Left lung (tissue), 4 donors: ENCODE measurements at regions not wholly inside any gene's neighbourhood (a gene's known extent, or its start where the extent isn't known, plus 50 kb on each side); places are given as distances from the start of the nearest gene placed in this dataset.
A peak's percentile ranks its signal among the peaks of the same experiment; 100 is the strongest.

Experiments
- ATAC-seq: fragments of 200-7000 bp; cut with Tn5 transposase; one replicate; pipeline ENCODE4 v1.9.1; 2020; ENCODE audit warnings: moderate library complexity
- DNase-seq, 4 donors: peaks; one replicate each; pipeline ENCODE4 v3.0.0-alpha.2; 2013 to 2020
- H3K27ac ChIP-seq, 2 donors: fragments of 200-600 bp; sonication (generic) in 1 of 2; one replicate each; pipeline versions ENCODE4 v1.5.0 to v1.8.0; 2020 to 2021
- H3K27me3 ChIP-seq, 2 donors: fragments of 200-600 bp; sonication (generic) in 1 of 2; one replicate each; pipeline versions ENCODE4 v1.5.0 to v1.8.0; 2020 to 2021
- H3K36me3 ChIP-seq, 2 donors: fragments of 200-600 bp; sonication (generic) in 1 of 2; one replicate each; pipeline versions ENCODE4 v1.5.0 to v1.8.0; 2020 to 2021
- H3K4me1 ChIP-seq, 2 donors: fragments of 200-600 bp; one replicate each; pipeline ENCODE4 v1.8.0; 2021
- H3K4me3 ChIP-seq, 2 donors: fragments of 200-600 bp; sonication (generic) in 1 of 2; one replicate each; pipeline versions ENCODE4 v1.5.0 to v1.8.0; 2020 to 2021; ENCODE audit warnings: mild to moderate bottlenecking in 1 of 2
- H3K9me3 ChIP-seq, 2 donors: fragments of 200-600 bp; sonication (generic) in 1 of 2; one replicate each; pipeline versions ENCODE4 v1.5.0 to v1.8.0; 2020 to 2021
- CTCF ChIP-seq, 2 donors: fragments of 200-600 bp; sonication (generic) in 1 of 2; IDR thresholded peaks; one replicate each; pipeline versions ENCODE4 v1.5.0 to v1.8.0; 2021; ENCODE audit warnings: antibody characterized with exemption in 2 of 2
- intact Hi-C, 2 donors: fragments of 100-400 bp; cut with DNase I; formaldehyde crosslinking; loops; one replicate each; pipeline versions ENCODE4 v1.11.2 to v1.14.2; 2022
- donor health status: DM: no; HTN: yes; CAD: no.
- donor health status: DM: no; HTN: no; CAD: no.

DNA sequence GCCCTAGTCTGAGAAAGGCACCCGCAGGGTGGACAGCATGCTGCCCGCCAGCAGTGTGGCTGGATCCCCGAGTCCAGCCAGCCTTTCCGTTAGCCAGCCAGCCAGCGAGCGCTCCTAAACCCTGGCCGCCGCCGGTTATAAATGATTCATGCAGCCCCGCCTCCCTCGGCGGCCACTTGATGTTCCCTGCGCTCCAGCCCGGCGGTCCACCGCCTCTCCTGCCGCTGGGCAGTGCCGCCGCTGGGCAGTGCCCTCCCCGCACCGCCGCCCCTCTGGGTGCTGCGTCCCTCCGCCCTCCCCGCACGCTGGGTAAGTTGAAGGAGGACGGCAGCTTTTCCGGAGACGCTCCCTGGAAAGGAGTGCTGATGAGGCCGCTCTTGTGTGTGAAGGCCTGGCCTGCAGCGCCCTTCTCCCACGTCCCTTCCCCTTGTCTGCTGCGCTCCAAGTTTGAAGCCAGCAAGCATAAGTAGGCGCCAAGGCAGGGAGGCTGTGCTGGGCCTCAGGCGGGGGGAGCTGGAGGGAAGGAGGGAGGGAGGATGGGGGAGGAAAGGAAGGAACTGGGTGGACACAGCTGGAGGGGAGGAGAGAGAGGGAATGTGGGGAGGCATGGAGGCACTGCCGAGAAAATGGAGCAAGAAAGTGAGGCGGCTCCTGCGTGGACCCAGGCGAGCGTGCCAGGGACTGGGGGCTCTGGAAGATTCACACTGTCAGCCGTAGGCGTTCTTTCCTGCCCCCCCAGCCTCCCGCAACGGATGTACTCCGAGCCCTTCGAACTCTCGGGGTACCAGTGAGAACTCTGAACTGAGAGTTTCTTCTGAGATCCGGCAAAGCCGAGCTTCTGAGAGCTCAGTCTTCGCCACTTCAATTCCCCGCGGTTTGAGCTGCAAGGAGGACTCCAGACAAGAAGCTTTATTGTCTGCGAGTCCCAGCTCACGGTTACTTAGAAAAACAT lies 131.9 kb downstream of the GLI2 start:
- Histone ChIP-seq H3K36me3 (no peaks in the 10 kb centered on the region), H3K4me1 (peaks cover 6 to 8% of the 10 kb centered on the region in 2 donors), H3K27ac (peak overlapping the region; percentile 53 to 77), H3K9me3 (no peaks in the 10 kb centered on the region), H3K27me3 (peaks cover 0 to 56% of the 10 kb centered on the region in 2 donors), H3K4me3 (peak overlapping the region; percentile 5 to 14)
- ATAC-seq, result peak; percentile 89
- peak; percentile 73 to 93 (median 87) for DNase-seq
- TF ChIP-seq CTCF (IDR thresholded peaks at IDR 0.05), result no peak
- intact Hi-C loops, result no loop called here

DNA sequence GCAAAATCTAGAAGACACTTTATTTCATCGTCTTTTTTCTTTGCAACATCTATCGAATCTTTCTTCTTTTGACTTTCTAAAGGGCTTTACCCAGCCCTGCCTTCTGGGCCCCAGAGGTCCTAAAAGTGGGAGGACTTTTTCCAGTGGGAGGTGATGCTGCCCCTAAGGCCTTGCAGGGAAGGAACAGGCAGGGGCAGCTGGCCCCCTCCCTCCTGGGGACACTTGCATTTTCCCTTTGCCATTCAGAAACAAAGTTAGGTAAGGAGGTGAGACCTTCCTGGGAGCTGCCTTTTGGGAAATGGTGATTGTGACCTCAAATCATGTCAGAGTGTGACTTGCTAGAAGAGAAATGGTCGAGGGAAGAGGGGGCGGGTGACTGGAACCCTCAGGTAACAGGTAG lies 132.7 kb downstream of the GLI2 start:
- DNase-seq, result peak in 1 of 4 donors; percentile 5
- H3K4me1 ChIP-seq, result peaks cover 6 to 8% of the 10 kb centered on the region in 2 donors
- peaks cover 0 to 59% of the 10 kb centered on the region in 2 donors for H3K27me3 ChIP-seq
- intact Hi-C loops, result no loop called here
- no peaks in the 10 kb centered on the region for H3K9me3 ChIP-seq
- TF ChIP-seq CTCF (IDR thresholded peaks at IDR 0.05), result no peak
- no peak for ATAC-seq
- no peaks in the 10 kb centered on the region for H3K36me3 ChIP-seq
- peak overlapping the region in 1 of 2 donors; percentile 14 for H3K4me3 ChIP-seq
- peak overlapping the region; percentile 53 to 77 for H3K27ac ChIP-seq

- TF ChIP-seq CTCF (IDR thresholded peaks at IDR 0.05), result no peak
- intact Hi-C loops, result no loop called here
Measured at GRCh38 chr2:120869036-120869729, 133.5 kb downstream of the GLI2 start.

DNA sequence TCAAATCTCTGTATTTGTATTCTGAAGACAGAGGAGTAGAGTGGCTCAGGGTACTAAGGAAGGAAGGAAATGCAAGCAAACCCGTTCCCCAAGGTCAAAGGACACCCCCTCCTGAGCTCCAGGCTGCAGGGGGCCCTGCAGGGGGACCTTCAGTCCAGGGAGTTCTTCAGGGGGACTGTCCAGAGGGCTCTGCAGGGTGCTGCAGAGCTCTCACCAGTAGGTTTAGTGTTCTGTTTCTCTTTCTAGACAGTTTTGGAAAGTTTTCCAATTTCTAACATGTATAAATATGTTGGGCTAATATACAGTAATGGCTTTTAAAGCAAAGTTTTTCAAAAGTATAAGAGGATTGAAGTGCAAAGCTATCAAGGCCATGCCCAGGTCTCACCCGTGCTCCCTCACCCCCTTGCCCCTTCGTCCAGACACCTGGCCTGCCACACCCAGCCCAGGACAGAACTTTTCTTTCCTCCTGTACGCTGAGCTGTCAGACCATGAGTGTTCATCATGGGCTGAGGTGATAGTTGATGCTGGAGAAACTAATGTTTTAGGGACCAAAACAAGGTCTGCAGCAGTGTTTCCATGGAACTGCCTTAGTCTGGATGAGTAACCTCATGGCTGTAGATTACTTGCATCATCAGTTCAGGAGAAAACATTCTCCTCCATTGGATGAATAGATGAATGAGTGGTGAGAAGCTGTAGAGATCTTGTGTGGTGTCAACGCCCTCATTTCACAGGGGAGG lies 134.2 kb downstream of the GLI2 start:
- no peak for TF ChIP-seq CTCF (IDR thresholded peaks at IDR 0.05)
- Histone ChIP-seq H3K27me3 (peaks cover 0 to 62% of the 10 kb centered on the region in 2 donors), H3K27ac (no peak overlapping the region), H3K9me3 (no peaks in the 10 kb centered on the region), H3K36me3 (no peaks in the 10 kb centered on the region), H3K4me1 (peaks cover 6 to 8% of the 10 kb centered on the region in 2 donors), H3K4me3 (no peak overlapping the region)
- intact Hi-C loops, result no loop called here
- no peak for ATAC-seq
- peak in 1 of 4 donors; percentile 40 for DNase-seq

More at GRCh38 chr2:120869036-120869729, 133.5 kb downstream of the GLI2 start:
- ATAC-seq, result no peak
- H3K4me1 ChIP-seq, result peaks cover 6 to 8% of the 10 kb centered on the region in 2 donors
- peaks cover 0 to 66% of the 10 kb centered on the region in 2 donors for H3K27me3 ChIP-seq
- H3K4me3 ChIP-seq, result no peak overlapping the region
- H3K36me3 ChIP-seq, result no peaks in the 10 kb centered on the region
- DNase-seq, result peak in 1 of 4 donors; percentile 38
- H3K9me3 ChIP-seq, result no peaks in the 10 kb centered on the region
- H3K27ac ChIP-seq, result no peak overlapping the region
